HG03354 (cell line): ENCODE measurements at regions not wholly inside any gene's neighbourhood (a gene's known extent, or its start where the extent isn't known, plus 50 kb on each side); places are given as distances from the start of the nearest gene placed in this dataset.
A peak's percentile ranks its signal among the peaks of the same experiment; 100 is the strongest.
"Not testable (repeated sequence)": the region's sequence is repeated elsewhere in the genome, so short reads cannot be mapped to it uniquely, and the experiment has no call there.

Experiments
- ATAC-seq: cut with Tn5 transposase; IDR thresholded peaks from one replicate; pipeline ENCODE4 v1.9.1; 2021; ENCODE audit warnings: mild to moderate bottlenecking; ENCODE audit not compliant: unreplicated experiment, poor library complexity, severe bottlenecking

GRCh38 chr6:169145991-169146501, 107.6 kb downstream of the THBS2 start:
- no peak for ATAC-seq

DNA sequence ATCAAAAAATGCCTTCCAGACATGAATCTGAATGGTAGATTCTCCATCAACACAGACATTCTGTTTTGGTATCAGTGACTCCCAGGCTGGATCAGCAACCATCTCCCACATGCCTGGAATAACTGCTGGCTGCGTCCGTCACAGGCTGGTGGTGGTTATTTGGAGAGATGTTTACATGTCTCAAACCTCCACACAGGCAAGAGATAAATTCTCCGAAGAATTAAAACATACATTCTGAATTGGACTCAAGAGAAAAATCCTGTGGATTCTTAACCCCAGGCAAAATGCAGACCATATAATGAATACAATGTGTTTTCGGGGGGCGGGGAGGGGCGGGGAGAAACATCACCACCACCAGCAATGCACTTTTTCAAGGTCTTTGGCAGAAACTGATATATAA, 108.2 kb downstream of the THBS2 start:
- no peak for ATAC-seq

GRCh38 chr6:169144356-169144755, 109.3 kb downstream of the THBS2 start:
- ATAC-seq, result no peak

- no peak for ATAC-seq
These were observed 111.2 kb downstream of the THBS2 start for GRCh38 chr6:169142538-169142844.

- no peak for ATAC-seq
These were observed 111.7 kb downstream of the THBS2 start for GRCh38 chr6:169141671-169142537.

- no peak for ATAC-seq
These were observed 112.6 kb downstream of the THBS2 start for GRCh38 chr6:169140986-169141495.

DNA sequence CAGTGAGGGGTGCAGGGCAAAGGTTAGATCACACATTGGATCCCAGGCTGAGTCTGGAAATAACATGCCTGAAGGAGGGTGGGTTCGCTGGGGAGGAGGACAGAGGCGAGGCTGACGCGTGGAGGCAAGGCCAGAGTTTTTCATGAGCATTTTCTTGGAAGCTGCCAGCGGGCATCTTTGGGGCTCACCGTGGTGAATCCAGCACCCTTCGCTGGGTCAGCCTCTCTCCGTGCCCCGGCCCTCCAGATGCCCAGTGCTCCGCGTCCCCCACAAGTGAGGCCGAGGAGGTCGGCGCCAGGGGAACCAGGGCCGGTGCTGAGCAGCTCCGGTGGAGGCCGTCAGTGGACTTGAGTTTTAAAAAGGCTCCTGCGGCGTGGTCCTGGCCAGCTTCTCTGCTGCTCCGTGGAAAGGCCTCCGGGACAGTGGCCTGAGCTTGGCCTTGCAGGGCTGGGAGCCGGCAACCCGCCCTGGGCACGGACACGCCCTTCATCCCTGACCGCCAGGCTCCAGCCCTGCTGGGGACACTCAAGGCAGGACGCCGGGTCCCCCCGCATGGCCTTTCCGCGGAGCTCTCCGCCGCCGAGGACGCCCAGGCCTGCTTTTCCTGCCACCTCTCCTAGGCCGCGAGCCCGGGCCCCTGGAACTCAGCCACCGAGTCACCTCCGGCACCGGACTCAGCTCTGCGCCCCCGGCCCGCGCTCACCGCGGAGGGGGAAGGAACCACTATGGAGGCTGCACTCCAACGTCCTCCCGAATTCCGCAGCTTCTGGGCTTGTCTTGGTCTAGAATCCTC, 114.3 kb downstream of the THBS2 start:
- ATAC-seq, result no peak

DNA sequence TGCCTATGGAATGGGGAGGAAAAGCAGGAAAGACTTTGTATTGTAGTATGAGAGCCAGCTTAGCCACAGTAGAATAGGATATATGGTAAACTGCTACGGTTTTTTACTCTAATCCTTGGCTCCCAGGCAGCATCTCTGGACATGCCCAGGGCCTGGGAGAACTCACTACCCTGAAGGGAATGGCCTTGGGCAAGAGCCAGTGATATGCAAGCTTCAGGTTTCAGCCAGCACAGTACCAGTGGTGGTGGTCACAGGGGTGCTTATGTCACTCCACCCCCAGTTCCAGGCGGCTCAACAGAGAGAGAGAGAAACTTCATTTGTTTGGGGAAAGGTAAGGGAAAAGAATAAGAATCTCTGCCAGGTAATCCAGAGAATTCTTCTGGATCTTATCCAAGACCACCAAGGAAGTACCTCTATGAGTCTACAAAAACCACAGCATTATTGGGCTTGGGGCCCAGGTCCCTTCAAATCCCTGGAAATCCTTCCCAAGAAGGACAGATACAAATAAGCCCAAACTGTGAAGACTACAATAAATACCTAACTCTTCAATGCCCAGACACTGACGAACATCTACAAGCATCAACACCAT, 121.2 kb downstream of the THBS2 start:
- ATAC-seq, result no peak

DNA sequence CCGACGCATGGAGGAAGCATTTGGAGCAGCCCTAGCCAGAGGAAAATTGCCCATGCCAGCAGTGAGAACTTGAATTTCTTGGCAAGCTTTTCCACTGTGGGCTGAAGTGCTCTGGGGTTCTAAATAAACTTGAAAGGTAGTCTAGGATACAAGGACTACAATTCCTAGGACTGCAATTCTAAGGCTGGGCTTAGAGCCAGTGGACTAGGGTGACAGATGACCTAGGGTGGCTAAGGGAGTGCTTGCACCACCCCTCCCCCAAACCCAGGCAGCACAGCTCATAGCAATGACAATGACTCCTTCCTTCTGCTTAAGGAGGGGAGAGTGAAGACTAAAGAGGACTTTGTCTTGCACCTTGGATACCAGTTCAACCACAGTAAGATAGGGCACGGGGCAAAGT, 122.3 kb downstream of the THBS2 start:
- ATAC-seq, result no peak

GRCh38 chr6:169130113-169130512, 123.5 kb downstream of the THBS2 start:
- ATAC-seq, result no peak

- ATAC-seq, result no peak
These were observed 132.6 kb downstream of the THBS2 start for GRCh38 chr6:169121013-169121412.

DNA sequence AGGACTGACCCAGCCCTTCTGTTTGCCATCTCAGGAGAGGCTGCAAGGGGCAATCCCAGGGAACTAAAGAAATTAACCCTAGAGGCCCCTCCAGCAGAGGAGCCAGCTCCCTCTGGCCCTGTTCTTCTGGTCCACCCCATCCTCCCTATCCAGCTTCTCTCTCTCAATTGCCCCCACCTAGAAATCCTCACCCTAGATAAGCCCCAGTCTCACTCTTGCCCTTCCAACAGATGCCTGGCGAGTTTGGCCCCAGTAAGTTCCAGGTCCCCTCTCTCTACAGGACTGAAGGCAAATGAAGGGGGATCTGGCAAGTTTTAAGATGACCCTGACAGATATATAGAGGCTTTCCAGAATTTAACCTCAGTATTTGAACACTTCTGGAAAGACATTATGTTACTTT, 134.0 kb downstream of the THBS2 start:
- ATAC-seq, result no peak

GRCh38 chr6:169118346-169118830, 135.3 kb downstream of the THBS2 start:
- no peak for ATAC-seq

DNA sequence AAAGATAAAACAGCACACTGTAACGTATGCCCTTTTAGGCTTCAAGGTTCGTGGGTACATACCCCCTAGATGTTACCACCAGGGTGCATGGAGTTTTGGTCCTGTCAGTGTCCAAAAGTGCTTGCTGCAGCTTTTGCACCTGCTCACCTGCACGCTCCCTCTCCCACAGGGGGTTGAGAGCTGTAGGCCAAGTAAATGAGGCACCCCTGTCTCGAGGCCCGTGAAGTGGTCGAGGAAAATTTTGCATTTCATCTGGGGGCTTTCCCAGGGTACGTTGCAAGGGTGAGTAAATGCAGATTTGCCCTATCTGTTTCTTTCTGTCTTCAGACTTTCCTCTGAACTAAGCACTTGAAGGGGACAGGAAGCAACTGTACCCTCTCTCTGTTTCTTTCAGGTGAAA, 136.0 kb downstream of the THBS2 start:
- no peak for ATAC-seq

GRCh38 chr6:169115632-169116031, 138.0 kb downstream of the THBS2 start:
- peak; percentile 45 for ATAC-seq

DNA sequence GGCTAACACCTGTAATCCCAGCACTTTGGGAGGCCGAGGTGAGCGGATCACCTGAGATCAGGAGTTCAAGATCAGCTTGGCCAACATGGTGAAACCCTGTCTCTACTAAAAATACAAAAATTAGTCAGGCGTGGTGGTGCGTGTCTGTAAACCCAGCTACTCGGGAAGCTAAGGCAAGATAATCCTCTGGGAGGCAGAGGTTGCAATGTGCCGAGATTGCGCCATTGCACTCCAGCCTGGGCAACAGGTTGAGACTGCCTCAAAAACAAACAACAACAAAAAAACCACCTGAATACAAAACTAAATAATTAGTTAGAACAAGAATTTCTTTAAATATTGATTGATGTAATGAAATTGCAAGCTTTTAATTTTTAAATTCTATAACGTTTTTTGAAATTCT, 139.0 kb downstream of the THBS2 start:
- ATAC-seq, result not testable (repeated sequence)

DNA sequence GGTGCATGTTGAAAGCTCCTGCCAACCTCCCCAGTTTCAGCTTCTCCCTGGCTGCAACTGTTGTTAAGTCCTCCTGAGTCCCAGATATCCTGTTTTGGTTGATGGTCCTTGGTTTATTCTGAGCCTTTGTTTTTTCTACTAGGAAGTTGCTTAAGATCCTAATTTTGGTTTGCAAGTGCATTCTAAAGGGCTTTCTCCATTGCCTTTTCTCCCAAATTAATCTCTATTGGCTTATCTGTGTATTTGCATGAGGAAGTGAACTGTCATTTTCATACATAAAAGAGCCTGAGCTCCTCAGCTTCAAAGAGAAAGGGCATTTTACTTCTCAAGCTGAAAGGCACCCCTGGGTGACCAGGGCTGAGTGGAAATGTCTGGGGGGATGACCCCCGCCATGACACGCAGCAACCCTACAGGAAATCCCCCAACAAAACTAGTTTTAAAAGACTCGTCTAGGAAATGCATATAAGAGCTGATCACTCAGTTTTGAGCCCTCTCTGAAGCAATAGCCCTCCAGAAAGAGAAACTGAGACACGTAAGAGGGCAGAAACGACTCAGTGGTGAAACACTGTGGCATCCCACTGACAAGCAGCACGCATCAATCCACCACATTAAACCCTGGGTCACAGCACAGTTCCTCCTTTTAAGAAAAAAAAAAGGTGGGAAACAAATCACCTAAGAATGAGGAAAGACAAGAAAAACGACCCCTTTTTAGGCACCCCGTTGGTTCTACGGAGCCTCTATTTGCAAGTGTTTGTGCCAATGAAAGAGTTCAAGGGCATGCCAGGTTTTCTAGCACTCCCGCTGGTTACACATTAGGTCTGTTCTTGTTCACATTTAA, 140.9 kb downstream of the THBS2 start:
- ATAC-seq, result peak; percentile 71

DNA sequence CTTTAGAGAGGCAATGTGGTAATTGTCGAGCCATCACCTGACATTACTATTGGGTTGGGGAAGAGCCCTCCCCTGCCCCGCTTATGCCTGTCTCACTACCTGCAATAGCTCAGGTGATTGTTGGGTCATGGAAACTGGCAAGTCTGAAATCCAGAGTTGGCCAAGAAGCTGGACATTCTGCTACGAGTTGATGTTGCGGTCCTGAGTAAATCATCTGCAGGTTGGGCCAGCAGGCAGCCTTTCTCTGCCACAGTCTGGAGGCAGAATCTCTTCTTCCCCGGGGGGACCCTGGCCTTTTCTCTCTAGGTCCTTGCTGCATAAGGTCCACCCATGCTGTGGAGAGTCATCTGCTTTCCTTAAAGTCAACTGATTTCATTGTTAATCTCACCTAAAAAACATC, 142.4 kb downstream of the THBS2 start:
- no peak for ATAC-seq

GRCh38 chr6:169109411-169110220, 144.0 kb downstream of the THBS2 start:
- ATAC-seq, result no peak
